Motor neuron (in vitro differentiated cells): ENCODE measurements at regions not wholly inside any gene's neighbourhood (a gene's known extent, or its start where the extent isn't known, plus 50 kb on each side); places are given as distances from the start of the nearest gene placed in this dataset.

Experiments
- ATAC-seq, 8 experiments: fragments of 200-7000 bp; cut with Tn5 transposase; replicated peaks in 6 of 8; 2 replicates each; pipeline ENCODE4 v1.8.0; 2021; ENCODE audit warnings: mild to moderate bottlenecking in 8 of 8, moderate library complexity in 8 of 8
- H3K27ac ChIP-seq, 2 donors: fragments of 250-450 bp; sonication (Bioruptor Pico); 2 replicates each; pipeline ENCODE4 v1.9.0; 2021; ENCODE audit warnings: antibody characterized with exemption in 2 of 2, mild to moderate bottlenecking in 2 of 2, moderate library complexity in 1 of 2
- H3K4me1 ChIP-seq, 2 donors: fragments of 250-450 bp; sonication (Bioruptor Pico); replicated peaks in 1 of 2; 2 replicates each; pipeline ENCODE4 v1.6.1; 2021; ENCODE audit warnings: antibody characterized with exemption in 2 of 2, mild to moderate bottlenecking in 2 of 2, moderate library complexity in 1 of 2
- H3K4me3 ChIP-seq, 5 donors: fragments of 250-450 bp; sonication (Bioruptor Pico); 2 replicates each; pipeline ENCODE4 v1.9.0; 2021; ENCODE audit warnings: antibody characterized with exemption in 5 of 5, mild to moderate bottlenecking in 5 of 5, moderate library complexity in 4 of 5
- WGBS, 10 experiments: fragments of 450-650 bp; shearing (Covaris generic); methylation state at CpG; one replicate each; pipeline ENCODE4 v1.0.0; 2022; 5-methylcytosine and 5-hydroxymethylcytosine counted together
- in situ Hi-C, 9 experiments: fragments of 400-800 bp; cut with MboI; loops; one replicate each; pipeline ENCODE4 v1.15.0; 2021; ENCODE audit warnings: low sequenced_read_pairs in 9 of 9, low pct_unique_long_range_greater_than_20kb in 2 of 9; ENCODE audit not compliant: unreplicated experiment in 9 of 9

GRCh38 chr1:244920911-244921761 is 56.8 kb upstream of the HNRNPU start:
- ATAC-seq, result no peak
- H3K27ac ChIP-seq, result no peak overlapping the region
- H3K4me3 ChIP-seq, result no peak overlapping the region
- in situ Hi-C loops, result no loop called here
- H3K4me1 ChIP-seq, result peaks cover 8 to 12% of the 10 kb centered on the region in 2 donors
- 37 to 94% (median 84%) methylated on average over 2 to 4 of the region's 4 CpGs; no CpG with 5 or more reads in 1 of the 10 experiments for WGBS, 10 experiments

DNA sequence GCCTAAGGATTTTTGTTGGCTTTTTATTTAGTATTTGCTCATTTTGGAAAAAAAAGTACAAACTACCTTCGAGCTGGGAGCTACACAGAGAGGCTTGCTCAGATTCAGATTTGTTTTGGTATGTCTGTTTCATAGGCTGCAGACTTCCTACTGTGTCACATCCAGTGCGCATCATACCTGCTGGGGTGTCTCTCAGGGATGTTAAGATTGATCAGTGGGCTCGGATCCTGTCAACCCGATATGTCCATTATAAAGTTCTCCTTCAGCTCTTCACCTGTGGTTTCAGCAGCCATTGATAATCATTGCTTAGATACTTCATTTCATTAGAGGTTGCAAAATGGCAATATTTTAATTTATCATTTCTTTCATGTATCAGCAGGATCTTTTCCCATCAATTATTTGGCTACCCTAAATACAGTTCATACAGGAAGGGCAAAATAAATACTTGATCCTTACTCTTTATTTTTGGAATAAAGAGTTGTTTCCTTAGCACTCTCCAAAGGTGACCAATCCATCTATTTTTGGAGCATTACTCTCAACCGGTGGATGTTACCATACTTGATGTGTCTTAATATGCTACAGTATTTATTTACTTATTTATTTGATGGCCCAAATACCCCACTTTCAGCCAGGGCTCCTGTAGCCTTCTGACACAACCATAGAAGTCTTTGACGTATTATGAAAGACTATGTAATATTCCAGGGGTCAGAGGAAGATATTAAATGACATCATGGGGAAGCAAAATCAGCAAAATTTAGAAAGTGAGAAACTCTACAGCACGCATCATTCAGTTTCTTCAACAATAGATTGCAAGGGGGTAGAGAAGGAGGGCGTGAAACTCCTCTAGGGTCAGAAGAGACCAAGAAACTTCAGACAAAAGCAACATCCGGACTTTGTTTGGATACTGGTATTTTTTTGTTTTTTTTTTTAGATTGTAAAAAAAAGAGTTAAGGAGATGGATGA is 55.3 kb upstream of the HNRNPU start:
- ATAC-seq, result peak in 3 of 8 experiments; percentile 4 to 12 (median 11)
- Histone ChIP-seq H3K4me3 (peak overlapping the region; percentile 33 to 37 (median 35)), H3K4me1 (peaks cover 8 to 12% of the 10 kb centered on the region in 2 donors), H3K27ac (no peak overlapping the region)
- in situ Hi-C loops, result no loop called here
- WGBS, 10 experiments, result 59 to 88% (median 76%) methylated on average over 4 to 9 of the region's 9 CpGs

DNA sequence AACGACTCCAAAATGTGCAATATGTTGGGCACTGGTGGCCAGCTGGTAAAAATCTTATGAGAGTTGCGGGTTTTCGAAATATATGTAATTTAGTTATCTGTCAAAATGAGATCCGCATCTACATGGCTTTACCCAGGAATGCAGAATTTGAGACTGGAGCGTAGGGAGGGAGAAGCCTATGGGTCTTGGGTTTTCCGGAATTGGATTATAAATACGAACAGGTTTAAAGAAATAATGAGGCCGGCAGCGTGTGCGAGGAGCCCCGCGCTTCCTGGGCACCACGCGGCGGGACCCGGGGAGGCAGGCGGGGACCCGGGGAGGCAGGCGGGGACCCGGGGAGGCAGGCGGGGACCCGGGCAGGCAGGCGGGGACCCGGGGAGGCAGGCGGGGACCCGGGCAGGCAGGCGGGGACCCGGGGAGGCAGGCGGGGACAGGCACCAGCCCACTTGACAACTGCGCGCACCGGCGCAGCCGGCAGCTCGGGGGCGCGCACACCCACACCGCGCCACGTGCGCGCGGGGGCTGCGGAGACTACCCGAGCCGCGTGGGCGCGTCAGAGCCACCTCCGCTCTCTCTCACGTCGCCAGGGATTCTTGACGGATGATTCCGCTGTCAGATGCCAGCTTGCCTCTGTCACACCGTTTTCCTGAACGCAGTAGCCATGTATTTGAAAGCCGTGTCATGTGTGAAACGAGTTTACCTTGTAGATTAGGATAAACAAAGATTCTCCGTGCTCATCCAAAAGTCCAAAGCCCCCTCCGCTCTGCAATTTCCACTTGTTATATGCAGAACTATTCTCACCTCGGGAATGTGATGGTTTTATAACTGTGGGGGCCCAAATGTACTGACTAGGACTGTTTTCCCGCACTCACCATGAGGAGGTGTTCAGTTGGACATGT is 54.3 kb upstream of the HNRNPU start:
- WGBS, 10 experiments, result 11 to 70% (median 35%) methylated on average over 1 to 46 of the region's 62 CpGs
- in situ Hi-C loops, result no loop called here
- Histone ChIP-seq H3K4me1 (peaks cover 8 to 12% of the 10 kb centered on the region in 2 donors), H3K4me3 (peak overlapping the region; percentile 33 to 37 (median 35)), H3K27ac (no peak overlapping the region)
- ATAC-seq, result peak; percentile 81 to 96 (median 89)

- peaks cover 8 to 12% of the 10 kb centered on the region in 2 donors for H3K4me1 ChIP-seq
- no peak overlapping the region for H3K4me3 ChIP-seq
- WGBS, 10 experiments, result 68 to 88% (median 80%) methylated on average over 4 to 14 of the region's 14 CpGs
- ATAC-seq, result peak in 5 of 8 experiments; percentile 65 to 88 (median 72)
- in situ Hi-C loops, result no loop called here
- no peak overlapping the region for H3K27ac ChIP-seq
Observed at GRCh38 chr1:244917073-244917670, 52.8 kb upstream of the HNRNPU start.

- ATAC-seq, result no peak
- H3K4me3 ChIP-seq, result no peak overlapping the region
- WGBS, 10 experiments, result 20 to 100% (median 84%) methylated on average over 1 to 7 of the region's 7 CpGs; no CpG with 5 or more reads in 2 of the 10 experiments
- in situ Hi-C loops, result no loop called here
- H3K27ac ChIP-seq, result no peak overlapping the region
- H3K4me1 ChIP-seq, result peaks cover 8 to 12% of the 10 kb centered on the region in 2 donors
Observed at GRCh38 chr1:244915736-244916135, 51.4 kb upstream of the HNRNPU start.

- WGBS, 10 experiments, result 80 to 100% (median 90%) methylated on average over 2 to 4 of the region's 4 CpGs
- ATAC-seq, result no peak
- in situ Hi-C loops, result no loop called here
- peaks cover 8 to 12% of the 10 kb centered on the region in 2 donors for H3K4me1 ChIP-seq
- no peak overlapping the region for H3K4me3 ChIP-seq
- H3K27ac ChIP-seq, result no peak overlapping the region
Observed at GRCh38 chr1:244914761-244915160, 50.4 kb upstream of the HNRNPU start.
